GM06990 (cell line): ENCODE measurements at regions not wholly inside any gene's neighbourhood (a gene's known extent, or its start where the extent isn't known, plus 50 kb on each side); places are given as distances from the start of the nearest gene placed in this dataset.

Experiments used
- DNase-seq: peaks from one replicate; pipeline ENCODE4 v3.0.0-alpha.2; 2011; ENCODE audit not compliant: insufficient read length; ENCODE audit errors: extremely low read depth
- H3K27me3 ChIP-seq: replicated peaks from 2 replicates; pipeline ENCODE4 v1.6.0; 2011; ENCODE audit warnings: low read length; ENCODE audit not compliant: control insufficient read depth, insufficient read depth
- H3K36me3 ChIP-seq: 2 replicates; pipeline ENCODE4 v1.5.1; 2011; ENCODE audit warnings: low read length; ENCODE audit not compliant: control insufficient read depth, insufficient read depth
- H3K4me3 ChIP-seq: replicated peaks from 2 replicates; pipeline ENCODE4 v1.5.1; 2011; ENCODE audit warnings: low read depth, mild to moderate bottlenecking, control low read depth, low read length
- CTCF ChIP-seq: IDR thresholded peaks from 2 replicates; pipeline ENCODE4 v1.5.1; 2011; ENCODE audit warnings: low read length, control low read depth, mild to moderate bottlenecking, inconsistent platforms; ENCODE audit not compliant: insufficient read depth, poor library complexity, severe bottlenecking

GRCh38 chr6:44016131-44016870 lies 111.0 kb downstream of the MRPL14 start:
- Histone ChIP-seq H3K4me3 (no peak overlapping the region), H3K36me3 (no peaks in the 10 kb centered on the region), H3K27me3 (peaks cover 1% of the 10 kb centered on the region; the same call in 1 of the 2 replicates)
- DNase-seq: no peak
- TF ChIP-seq CTCF: no peak

GRCh38 chr6:44012078-44012493 lies 115.2 kb downstream of the MRPL14 start:
- Histone ChIP-seq H3K36me3 (no peaks in the 10 kb centered on the region), H3K27me3 (peaks cover 1% of the 10 kb centered on the region; the same call in 1 of the 2 replicates), H3K4me3 (no peak overlapping the region)
- TF ChIP-seq CTCF: no peak
- DNase-seq: no peak

GRCh38 chr6:44011350-44011920 lies 115.8 kb downstream of the MRPL14 start:
- no peak for TF ChIP-seq CTCF
- H3K36me3 ChIP-seq: no peaks in the 10 kb centered on the region
- H3K4me3 ChIP-seq: no peak overlapping the region
- H3K27me3 ChIP-seq: peaks cover 1% of the 10 kb centered on the region; the same call in 1 of the 2 replicates
- DNase-seq: no peak

GRCh38 chr6:44010411-44011349 lies 116.6 kb downstream of the MRPL14 start:
- H3K4me3 ChIP-seq: no peak overlapping the region
- TF ChIP-seq CTCF: no peak
- no peak for DNase-seq

DNA sequence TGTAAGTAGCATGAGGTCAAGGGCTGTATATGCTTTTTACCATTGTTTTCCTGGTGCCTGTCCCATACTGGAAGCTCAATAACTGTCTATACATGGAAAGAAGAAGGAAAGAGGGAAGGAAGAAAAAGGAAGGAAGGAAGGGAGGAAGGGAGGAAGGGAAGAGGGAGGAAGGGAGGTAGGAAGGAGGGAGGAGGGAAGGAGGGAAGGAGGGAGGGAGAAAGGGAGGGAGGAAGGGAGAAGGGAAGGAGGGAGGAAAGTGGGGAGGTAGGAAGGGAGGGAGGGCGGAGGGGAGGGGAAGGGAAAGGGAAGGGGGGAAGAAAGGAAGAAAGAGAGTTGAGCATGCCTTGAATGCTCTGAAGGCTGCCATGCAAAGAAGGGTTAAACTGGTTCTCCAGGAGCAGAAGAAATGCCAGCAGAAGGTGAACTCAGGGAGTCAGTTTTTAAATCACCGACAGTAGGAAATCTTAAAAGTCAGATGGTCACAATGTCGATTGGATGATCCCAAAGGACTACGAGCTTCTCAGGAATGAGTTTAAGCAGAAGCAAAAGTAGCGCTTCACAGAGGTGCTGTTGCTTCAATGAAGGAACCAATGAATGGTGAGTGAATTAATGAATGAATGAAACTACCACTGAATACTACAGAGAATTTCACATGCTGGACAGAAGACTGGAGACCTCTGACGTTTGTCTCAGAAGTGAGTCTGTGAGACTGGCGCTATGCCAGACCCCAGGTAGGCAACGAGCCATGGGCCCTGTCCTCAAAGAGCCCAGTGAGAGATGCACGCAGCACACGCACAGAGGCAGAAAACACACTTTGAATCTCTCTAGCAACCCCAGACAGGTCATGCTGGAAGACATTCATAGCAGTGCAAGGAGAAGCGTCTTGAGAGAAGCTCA lies 117.6 kb downstream of the MRPL14 start:
- no peak for DNase-seq
- no peak overlapping the region for H3K4me3 ChIP-seq
- H3K36me3 ChIP-seq: no peaks in the 10 kb centered on the region
- peaks cover 1% of the 10 kb centered on the region; the same call in 1 of the 2 replicates for H3K27me3 ChIP-seq
- TF ChIP-seq CTCF: no peak

More at GRCh38 chr6:44010411-44011349, 116.6 kb downstream of the MRPL14 start:
- no peaks in the 10 kb centered on the region for H3K36me3 ChIP-seq
- peaks cover 1% of the 10 kb centered on the region; the same call in 1 of the 2 replicates for H3K27me3 ChIP-seq
